Fibroblast of lung (primary cell): ENCODE measurements at regions not wholly inside any gene's neighbourhood (a gene's known extent, or its start where the extent isn't known, plus 50 kb on each side); places are given as distances from the start of the nearest gene placed in this dataset.

ENCODE experiments used
- CTCF ChIP-seq, 2 donors: IDR thresholded peaks in 1 of 2; conservative IDR thresholded peaks in 1 of 2; 1 replicate in 1 of 2; 2 replicates in 1 of 2; pipeline ENCODE4 v1.5.1; 2011 to 2012; ENCODE audit warnings: low read length in 2 of 2, control low read depth in 1 of 2, inconsistent platforms in 1 of 2, low read depth in 1 of 2, mild to moderate bottlenecking in 1 of 2
- EZH2 ChIP-seq: IDR thresholded peaks from 2 replicates; pipeline ENCODE4 v1.5.1; 2012; ENCODE audit warnings: low read length, control low read depth, mild to moderate bottlenecking; ENCODE audit errors: missing control alignments

- TF ChIP-seq CTCF (conservative IDR thresholded peaks at IDR 0.05 in 1 of 2, IDR thresholded peaks at IDR 0.05 in 1 of 2; ENCODE audit: low read depth in 1 of 2, low read length in 2 of 2) (no peak), EZH2 (no peak)
Measured at GRCh38 chr4:163988865-163989264, 494.4 kb downstream of the TMA16 start.
